CD14-positive monocyte (primary cell): ENCODE measurements at regions not wholly inside any gene's neighbourhood (a gene's known extent, or its start where the extent isn't known, plus 50 kb on each side); places are given as distances from the start of the nearest gene placed in this dataset.

Experiments
- DNase-seq, 3 donors: peaks; one replicate each; pipeline ENCODE4 v3.0.0-alpha.2; 2011 to 2022
- H2AFZ ChIP-seq: 2 replicates; pipeline ENCODE4 v1.6.0; 2012; ENCODE audit warnings: mild to moderate bottlenecking, low read depth, low read length, inconsistent platforms; ENCODE audit not compliant: insufficient read depth, poor library complexity, severe bottlenecking
- H3K27ac ChIP-seq, 2 donors: 1 replicate in 1 of 2; 2 replicates in 1 of 2; pipeline ENCODE4 v1.5.1; 2012 to 2013; ENCODE audit warnings: low read length in 2 of 2, control low read depth in 1 of 2, inconsistent platforms in 1 of 2, low read depth in 1 of 2, mild to moderate bottlenecking in 1 of 2
- H3K27me3 ChIP-seq, 2 donors: one replicate each; pipeline versions ENCODE4 v1.6.0 to v1.6.1; 2011 to 2013; ENCODE audit warnings: low read length in 2 of 2; ENCODE audit not compliant: control insufficient read depth in 2 of 2, insufficient read depth in 2 of 2
- H3K36me3 ChIP-seq, 2 donors: replicated peaks in 1 of 2; 1 replicate in 1 of 2; 2 replicates in 1 of 2; pipeline versions ENCODE4 v1.5.1 to v1.6.1; 2012 to 2013; ENCODE audit warnings: low read length in 2 of 2, control low read depth in 1 of 2, inconsistent platforms in 1 of 2, mild to moderate bottlenecking in 1 of 2; ENCODE audit not compliant: insufficient read depth in 2 of 2, control insufficient read depth in 1 of 2
- H3K4me1 ChIP-seq, 2 donors: 1 replicate in 1 of 2; 2 replicates in 1 of 2; pipeline versions ENCODE4 v1.5.1 to v1.6.1; 2012 to 2013; ENCODE audit warnings: low read length in 2 of 2, control low read depth in 1 of 2, inconsistent platforms in 1 of 2, mild to moderate bottlenecking in 1 of 2, moderate library complexity in 1 of 2; ENCODE audit not compliant: insufficient read depth in 2 of 2, control insufficient read depth in 1 of 2
- H3K4me2 ChIP-seq: replicated peaks from 2 replicates; pipeline ENCODE3; 2012; ENCODE audit warnings: low read length, moderate library complexity, mild to moderate bottlenecking; ENCODE audit not compliant: poor library complexity, severe bottlenecking; ENCODE audit errors: extremely low read depth
- H3K4me3 ChIP-seq, 3 experiments: fragments of 200-600 bp in 1 of 3; sonication (generic) in 1 of 3; replicated peaks in 1 of 3; 1 replicate in 2 of 3; 2 replicates in 1 of 3; pipeline ENCODE4 v1.5.1; 2011 to 2013; ENCODE audit warnings: low read length in 3 of 3, mild to moderate bottlenecking in 3 of 3, control low read depth in 2 of 3, low read depth in 2 of 3, inconsistent platforms in 1 of 3, moderate library complexity in 1 of 3
- H3K79me2 ChIP-seq: 2 replicates; pipeline ENCODE4 v1.6.0; 2012; ENCODE audit warnings: mild to moderate bottlenecking, control low read depth, inconsistent platforms, low read length, moderate library complexity; ENCODE audit not compliant: insufficient read depth
- H3K9ac ChIP-seq: 2 replicates; pipeline ENCODE4 v1.6.0; 2017; ENCODE audit warnings: low read length, mild to moderate bottlenecking; ENCODE audit not compliant: insufficient read depth, poor library complexity, severe bottlenecking
- H3K9me3 ChIP-seq, 2 donors: replicated peaks in 1 of 2; 1 replicate in 1 of 2; 2 replicates in 1 of 2; pipeline versions ENCODE4 v1.5.1 to v1.6.1; 2012 to 2013; ENCODE audit warnings: low read length in 2 of 2, control low read depth in 1 of 2; ENCODE audit not compliant: control insufficient read depth in 1 of 2, insufficient read depth in 1 of 2
- H4K20me1 ChIP-seq: 2 replicates; pipeline ENCODE4 v1.6.0; 2012; ENCODE audit warnings: mild to moderate bottlenecking, low read length, control low read depth, moderate library complexity; ENCODE audit not compliant: insufficient read depth
- H3K27ac Mint-ChIP-seq, 7 donors: one replicate each; pipeline ENCODE4 v1.8.0; 2020; ENCODE audit warnings: mild to moderate bottlenecking in 7 of 7, mixed read lengths in 7 of 7, moderate library complexity in 6 of 7, inconsistent platforms in 2 of 7
- H3K27me3 Mint-ChIP-seq, 3 donors: one replicate each; pipeline ENCODE4 v1.8.0; 2021 to 2022; ENCODE audit warnings: low read depth in 3 of 3, mild to moderate bottlenecking in 3 of 3, mixed read lengths in 3 of 3, moderate library complexity in 3 of 3, inconsistent platforms in 1 of 3
- H3K36me3 Mint-ChIP-seq, 2 donors: one replicate each; pipeline ENCODE4 v1.8.0; 2020; ENCODE audit warnings: mixed read lengths in 2 of 2, inconsistent platforms in 1 of 2, mild to moderate bottlenecking in 1 of 2
- H3K4me1 Mint-ChIP-seq: one replicate; pipeline ENCODE4 v1.8.0; 2020; ENCODE audit warnings: mild to moderate bottlenecking, mixed read lengths
- H3K4me3 Mint-ChIP-seq, 2 donors: one replicate each; pipeline ENCODE4 v1.8.0; 2020; ENCODE audit warnings: mild to moderate bottlenecking in 2 of 2, mixed read lengths in 2 of 2, moderate library complexity in 1 of 2
- H3K9me3 Mint-ChIP-seq, 7 donors: one replicate each; pipeline ENCODE4 v1.8.0; 2020 to 2022; ENCODE audit warnings: mixed read lengths in 7 of 7, mild to moderate bottlenecking in 6 of 7, moderate library complexity in 6 of 7, inconsistent platforms in 2 of 7
- WGBS: methylation state at CpG from one replicate; pipeline ENCODE4 v1.1.5; 2013; ENCODE audit warnings: missing lambda C conversion rate; ENCODE audit not compliant: insufficient coverage; 5-methylcytosine and 5-hydroxymethylcytosine counted together
- intact Hi-C, 2 donors: fragments of 100-400 bp; cut with micrococcal nuclease; formaldehyde crosslinking; loops; one replicate each; pipeline versions ENCODE4 v1.15.0 to v1.15.1; 2023
- TF ChIP-seq, protein P1 (sequence below): fragments of 200-600 bp; IDR thresholded peaks from one replicate; pipeline ENCODE4 v1.8.0; 2022; ENCODE audit warnings: antibody characterized with exemption, mild to moderate bottlenecking

DNA sequence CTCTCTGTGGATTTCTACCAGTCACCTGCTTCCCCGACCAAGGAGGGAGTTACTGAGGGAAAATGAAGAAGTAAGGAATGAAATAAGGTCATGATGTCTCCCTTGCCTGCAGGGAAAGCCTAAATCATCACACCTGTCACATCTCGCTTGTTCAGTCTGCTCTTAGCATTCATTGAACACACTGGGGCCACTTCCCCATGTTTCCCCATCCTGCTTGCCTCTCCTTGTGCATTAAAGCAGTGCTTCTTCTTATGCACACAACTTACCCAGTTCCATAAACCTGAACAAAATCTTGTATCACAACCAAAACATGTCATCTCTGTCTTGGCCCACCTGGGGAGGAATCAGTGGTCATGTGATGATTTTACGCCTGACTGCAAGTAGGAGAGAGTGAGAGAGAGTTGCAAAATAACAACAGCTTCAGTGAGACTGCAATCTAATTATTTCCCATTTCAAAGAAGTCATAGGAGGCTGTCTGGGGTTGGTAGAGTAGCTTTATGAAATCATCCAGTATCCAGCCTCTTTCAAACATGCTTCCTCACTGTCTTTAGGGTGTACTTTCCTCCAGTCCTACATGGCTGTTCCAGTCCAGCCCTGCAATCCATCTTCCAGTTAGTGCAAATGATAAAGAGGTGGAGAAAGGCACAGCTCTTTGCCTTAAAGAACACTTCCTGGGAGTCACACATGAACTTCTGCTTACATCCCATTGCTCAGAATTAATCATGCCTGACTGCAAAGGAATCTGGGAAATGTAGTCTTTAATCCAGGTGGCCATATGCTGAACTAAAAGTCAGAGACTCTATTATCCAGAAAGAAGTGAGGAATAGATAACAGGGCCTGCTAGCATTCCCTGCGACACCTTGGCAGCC, 220.1 kb downstream of the HAUS1 start:
- Histone ChIP-seq H3K9me3 (no peaks in the 10 kb centered on the region), H3K4me2 (peak overlapping the region; percentile 68), H3K27ac (peak overlapping the region; percentile 46 to 82), H3K9ac (peak overlapping the region; percentile 24), H3K4me1 (peaks cover 11 to 21% of the 10 kb centered on the region in 2 donors), H3K79me2 (no peaks in the 10 kb centered on the region), H4K20me1 (no peaks in the 10 kb centered on the region), H3K27me3 (no peaks in the 10 kb centered on the region), H3K4me3 (peak overlapping the region in 2 of 3 experiments; percentile 12 to 65), H3K36me3 (no peaks in the 10 kb centered on the region), H2AFZ (peak overlapping the region; percentile 73)
- H3K4me1 Mint-ChIP-seq: peaks cover 17% of the 10 kb centered on the region
- intact Hi-C loops: no loop called here
- H3K4me3 Mint-ChIP-seq: peak overlapping the region; percentile 32 to 82
- WGBS: 57% methylated on average over 2 of the region's 4 CpGs
- H3K9me3 Mint-ChIP-seq: peaks cover 0 to 5% (median 0%) of the 10 kb centered on the region in 7 donors
- H3K27ac Mint-ChIP-seq: peak overlapping the region; percentile 79 to 95 (median 87)
- peak; percentile 65 to 76 (median 74) for DNase-seq
- TF ChIP-seq, protein P1, sequence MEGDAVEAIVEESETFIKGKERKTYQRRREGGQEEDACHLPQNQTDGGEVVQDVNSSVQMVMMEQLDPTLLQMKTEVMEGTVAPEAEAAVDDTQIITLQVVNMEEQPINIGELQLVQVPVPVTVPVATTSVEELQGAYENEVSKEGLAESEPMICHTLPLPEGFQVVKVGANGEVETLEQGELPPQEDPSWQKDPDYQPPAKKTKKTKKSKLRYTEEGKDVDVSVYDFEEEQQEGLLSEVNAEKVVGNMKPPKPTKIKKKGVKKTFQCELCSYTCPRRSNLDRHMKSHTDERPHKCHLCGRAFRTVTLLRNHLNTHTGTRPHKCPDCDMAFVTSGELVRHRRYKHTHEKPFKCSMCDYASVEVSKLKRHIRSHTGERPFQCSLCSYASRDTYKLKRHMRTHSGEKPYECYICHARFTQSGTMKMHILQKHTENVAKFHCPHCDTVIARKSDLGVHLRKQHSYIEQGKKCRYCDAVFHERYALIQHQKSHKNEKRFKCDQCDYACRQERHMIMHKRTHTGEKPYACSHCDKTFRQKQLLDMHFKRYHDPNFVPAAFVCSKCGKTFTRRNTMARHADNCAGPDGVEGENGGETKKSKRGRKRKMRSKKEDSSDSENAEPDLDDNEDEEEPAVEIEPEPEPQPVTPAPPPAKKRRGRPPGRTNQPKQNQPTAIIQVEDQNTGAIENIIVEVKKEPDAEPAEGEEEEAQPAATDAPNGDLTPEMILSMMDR: no peak
- no peaks in the 10 kb centered on the region for H3K36me3 Mint-ChIP-seq
- H3K27me3 Mint-ChIP-seq: peaks cover 3 to 10% (median 8%) of the 10 kb centered on the region in 3 donors

DNA sequence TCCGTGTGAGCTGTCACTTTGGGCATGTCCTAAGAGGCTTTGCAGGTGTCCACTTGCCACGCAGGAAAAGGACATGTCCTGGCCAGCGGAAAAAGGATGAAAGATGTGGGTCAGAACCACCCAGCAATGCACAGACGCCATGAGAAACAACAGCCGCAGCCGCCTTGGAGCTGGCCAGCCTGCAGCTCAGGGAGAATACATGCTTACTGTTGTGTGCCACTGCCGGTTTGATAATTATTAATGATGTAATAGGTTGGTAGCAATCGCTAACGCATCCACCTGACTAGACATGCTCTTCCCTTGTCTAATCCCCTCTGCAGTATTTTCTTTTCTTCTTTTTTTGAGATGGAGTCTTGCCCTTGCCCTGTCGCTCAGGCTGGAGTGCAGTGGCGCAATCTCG, 221.7 kb downstream of the HAUS1 start:
- Histone ChIP-seq H3K36me3 (no peaks in the 10 kb centered on the region), H3K27me3 (peaks cover 0 to under 1% of the 10 kb centered on the region in 2 donors), H3K9ac (no peak overlapping the region), H3K4me2 (no peak overlapping the region), H3K9me3 (no peaks in the 10 kb centered on the region), H3K79me2 (no peaks in the 10 kb centered on the region), H3K4me1 (peaks cover 11 to 23% of the 10 kb centered on the region in 2 donors), H3K27ac (no peak overlapping the region), H2AFZ (peak overlapping the region; percentile 19), H3K4me3 (no peak overlapping the region), H4K20me1 (no peaks in the 10 kb centered on the region)
- peak overlapping the region in 1 of 2 donors; percentile 4 for H3K4me3 Mint-ChIP-seq
- intact Hi-C loops: no loop called here
- H3K27me3 Mint-ChIP-seq: peaks cover 5 to 11% (median 9%) of the 10 kb centered on the region in 3 donors
- H3K36me3 Mint-ChIP-seq: no peaks in the 10 kb centered on the region
- H3K27ac Mint-ChIP-seq: no peak overlapping the region
- 96% methylated on average over 9 of the region's 12 CpGs for WGBS
- peaks cover 0 to 5% (median 0%) of the 10 kb centered on the region in 7 donors for H3K9me3 Mint-ChIP-seq
- peaks cover 22% of the 10 kb centered on the region for H3K4me1 Mint-ChIP-seq
- DNase-seq: no peak
- TF ChIP-seq, protein P1: no peak
